BJ (cell line): ENCODE measurements at regions not wholly inside any gene's neighbourhood (a gene's known extent, or its start where the extent isn't known, plus 50 kb on each side); places are given as distances from the start of the nearest gene placed in this dataset.

Source experiments
- CTCF ChIA-PET: fragments of 350-600 bp; formaldehyde crosslinking; extraction: SDS; loops from one replicate; lab custom pipeline; 2021; ENCODE audit warnings: antibody characterized with exemption, inconsistent platforms; lab: Yijun Ruan, JAX
- POLR2A ChIA-PET: fragments of 300-600 bp; sonication (Branson Sonifier 250); formaldehyde crosslinking; extraction: SDS; loops from one replicate; lab custom pipeline; 2021; ENCODE audit warnings: antibody characterized with exemption; lab: Charles Lee
- DNase-seq: peaks from one replicate; pipeline ENCODE4 v3.0.0-alpha.2; 2011; ENCODE audit warnings: low read depth
- H3K27me3 ChIP-seq: 2 replicates; pipeline ENCODE4 v1.6.0; 2011; ENCODE audit warnings: low read length; ENCODE audit not compliant: control insufficient read depth, insufficient read depth
- H3K36me3 ChIP-seq: 2 replicates; pipeline ENCODE4 v1.5.1; 2011; ENCODE audit warnings: low read length; ENCODE audit not compliant: control insufficient read depth, insufficient read depth
- H3K4me3 ChIP-seq: 2 replicates; pipeline ENCODE4 v1.5.1; 2011; ENCODE audit warnings: low read depth, mild to moderate bottlenecking, control low read depth, low read length
- TF ChIP-seq, protein P1 (sequence below): IDR thresholded peaks from 2 replicates; pipeline ENCODE4 v1.5.1; 2011; ENCODE audit warnings: low read depth, mild to moderate bottlenecking, control low read depth, inconsistent platforms, low read length, moderate library complexity; ENCODE audit not compliant: insufficient read depth

DNA sequence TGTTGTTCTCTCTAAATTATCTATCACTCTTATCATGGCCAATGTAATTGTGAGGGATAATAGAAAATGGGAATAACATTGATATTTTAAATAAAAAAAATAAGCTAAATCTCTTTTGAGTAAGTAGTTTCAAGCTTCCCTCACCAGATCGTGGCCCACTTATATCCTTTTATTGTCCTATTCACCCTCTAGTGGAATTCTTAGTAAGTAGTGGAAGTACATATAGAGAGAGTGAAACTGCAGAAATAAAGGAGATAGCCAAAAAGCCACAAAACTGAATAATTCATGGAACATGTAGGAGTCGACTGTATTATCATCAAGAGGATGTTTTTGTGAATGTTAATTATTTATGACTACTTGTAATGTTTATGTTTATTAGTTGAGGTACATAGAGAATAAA is 66.1 kb upstream of the DTNA start:
- Histone ChIP-seq H3K36me3 (no peaks in the 10 kb centered on the region), H3K4me3 (no peak overlapping the region), H3K27me3 (no peaks in the 10 kb centered on the region)
- ChIA-PET POLR2A (no interaction called here), CTCF (interaction anchor here (1.2 to 1.5 kb wide), 2 partner anchors 12 to 17 kb away, joined by 4 to 5 read pairs; no protein-coding TSS in a partner anchor)
- TF ChIP-seq, protein P1, sequence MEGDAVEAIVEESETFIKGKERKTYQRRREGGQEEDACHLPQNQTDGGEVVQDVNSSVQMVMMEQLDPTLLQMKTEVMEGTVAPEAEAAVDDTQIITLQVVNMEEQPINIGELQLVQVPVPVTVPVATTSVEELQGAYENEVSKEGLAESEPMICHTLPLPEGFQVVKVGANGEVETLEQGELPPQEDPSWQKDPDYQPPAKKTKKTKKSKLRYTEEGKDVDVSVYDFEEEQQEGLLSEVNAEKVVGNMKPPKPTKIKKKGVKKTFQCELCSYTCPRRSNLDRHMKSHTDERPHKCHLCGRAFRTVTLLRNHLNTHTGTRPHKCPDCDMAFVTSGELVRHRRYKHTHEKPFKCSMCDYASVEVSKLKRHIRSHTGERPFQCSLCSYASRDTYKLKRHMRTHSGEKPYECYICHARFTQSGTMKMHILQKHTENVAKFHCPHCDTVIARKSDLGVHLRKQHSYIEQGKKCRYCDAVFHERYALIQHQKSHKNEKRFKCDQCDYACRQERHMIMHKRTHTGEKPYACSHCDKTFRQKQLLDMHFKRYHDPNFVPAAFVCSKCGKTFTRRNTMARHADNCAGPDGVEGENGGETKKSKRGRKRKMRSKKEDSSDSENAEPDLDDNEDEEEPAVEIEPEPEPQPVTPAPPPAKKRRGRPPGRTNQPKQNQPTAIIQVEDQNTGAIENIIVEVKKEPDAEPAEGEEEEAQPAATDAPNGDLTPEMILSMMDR, result no peak
- DNase-seq, result no peak

DNA sequence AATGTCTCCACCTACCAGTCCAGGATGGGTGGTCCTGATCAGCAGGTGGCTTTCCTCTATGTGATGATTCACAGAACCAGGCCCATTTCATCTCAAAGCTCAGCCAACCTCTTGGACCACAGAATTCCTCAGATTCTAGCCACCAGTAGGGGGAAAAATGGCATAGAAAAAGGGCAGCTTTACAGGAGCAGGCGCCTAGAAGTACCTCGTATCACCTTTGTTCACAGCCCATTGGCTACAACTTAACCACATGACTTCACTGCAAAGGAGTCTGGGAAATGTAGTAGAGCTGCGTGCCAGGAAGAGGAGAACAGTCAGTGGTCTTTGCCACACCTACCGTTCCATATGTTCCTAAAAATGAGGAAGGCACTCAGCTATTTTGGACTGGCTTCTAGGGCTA is 62.8 kb upstream of the DTNA start:
- ChIA-PET CTCF (interaction anchor here (1.1 to 1.9 kb wide), 2 partner anchors 11 to 14 kb away, joined by 3 to 8 read pairs; no protein-coding TSS in a partner anchor), POLR2A (no interaction called here)
- Histone ChIP-seq H3K27me3 (no peaks in the 10 kb centered on the region), H3K4me3 (no peak overlapping the region), H3K36me3 (no peaks in the 10 kb centered on the region)
- no peak for DNase-seq
- TF ChIP-seq, protein P1, result no peak

DNA sequence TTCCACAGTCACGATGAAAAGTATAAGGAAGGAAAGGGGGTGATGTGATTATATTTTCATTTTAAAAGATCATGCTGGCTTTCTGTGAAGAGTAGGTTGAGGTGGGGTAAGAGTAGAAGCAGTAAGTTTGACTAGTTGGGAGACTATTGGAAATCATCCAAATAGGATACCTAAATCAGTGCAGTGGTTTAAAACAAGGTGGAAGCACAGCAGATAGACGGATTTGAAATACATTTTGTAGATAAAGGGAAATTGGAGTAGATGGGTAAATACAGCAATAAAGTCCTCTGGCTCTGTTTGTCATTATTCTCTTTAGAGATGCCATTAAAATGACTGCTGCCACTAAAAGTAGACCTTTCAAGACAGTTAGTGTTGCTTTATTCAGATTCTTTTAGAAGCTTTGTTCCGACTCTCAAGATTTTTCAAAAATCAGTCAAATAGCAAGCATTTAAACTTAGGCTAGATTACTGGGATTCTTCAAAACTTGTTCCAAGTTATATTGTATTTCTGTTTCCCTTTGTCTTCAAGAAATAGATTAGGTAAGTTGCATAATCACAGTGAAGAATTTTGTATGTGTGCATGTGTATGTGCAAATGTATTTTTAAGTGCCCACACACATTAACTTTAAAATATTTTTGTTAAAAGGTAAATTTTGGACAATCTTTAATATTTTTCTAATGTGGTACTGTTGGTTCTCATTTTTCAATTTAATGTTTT is 61.7 kb upstream of the DTNA start:
- POLR2A ChIA-PET, result no interaction called here
- no peak for DNase-seq
- TF ChIP-seq, protein P1, result no peak

DNA sequence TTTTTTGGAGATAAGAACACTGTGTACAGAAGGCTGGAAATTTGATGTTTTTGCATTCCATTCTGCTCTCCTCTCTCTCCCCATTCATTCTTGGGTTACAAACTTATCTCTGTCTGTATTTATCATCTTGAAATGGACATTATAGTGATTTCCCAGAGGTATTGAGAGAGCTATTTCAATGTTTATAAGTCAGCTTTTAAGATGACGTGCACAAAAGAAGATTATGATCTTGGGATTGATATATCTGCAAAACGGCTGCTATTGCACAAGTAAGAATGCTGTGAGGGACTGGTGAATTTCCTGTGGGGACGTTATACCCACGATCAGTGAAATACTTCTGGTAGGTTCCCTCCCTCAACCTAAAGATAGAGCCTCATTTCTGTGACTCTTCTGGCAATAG is 61.0 kb upstream of the DTNA start:
- H3K36me3 ChIP-seq, result no peaks in the 10 kb centered on the region
- TF ChIP-seq, protein P1, result no peak
- H3K4me3 ChIP-seq, result no peak overlapping the region
- no peak for DNase-seq
- ChIA-PET CTCF (interaction anchor here (1.9 to 4.6 kb wide), 2 partner anchors 13 kb away, joined by 8 to 32 read pairs; no protein-coding TSS in a partner anchor), POLR2A (no interaction called here)
- H3K27me3 ChIP-seq, result no peaks in the 10 kb centered on the region

More for the DNA sequence above, 61.7 kb upstream of the DTNA start:
- Histone ChIP-seq H3K36me3 (no peaks in the 10 kb centered on the region), H3K27me3 (no peaks in the 10 kb centered on the region), H3K4me3 (no peak overlapping the region)
- CTCF ChIA-PET, result interaction anchor here (1.9 kb wide), 1 partner anchor 13 kb away, joined by 8 read pairs; no protein-coding TSS in a partner anchor

DNA sequence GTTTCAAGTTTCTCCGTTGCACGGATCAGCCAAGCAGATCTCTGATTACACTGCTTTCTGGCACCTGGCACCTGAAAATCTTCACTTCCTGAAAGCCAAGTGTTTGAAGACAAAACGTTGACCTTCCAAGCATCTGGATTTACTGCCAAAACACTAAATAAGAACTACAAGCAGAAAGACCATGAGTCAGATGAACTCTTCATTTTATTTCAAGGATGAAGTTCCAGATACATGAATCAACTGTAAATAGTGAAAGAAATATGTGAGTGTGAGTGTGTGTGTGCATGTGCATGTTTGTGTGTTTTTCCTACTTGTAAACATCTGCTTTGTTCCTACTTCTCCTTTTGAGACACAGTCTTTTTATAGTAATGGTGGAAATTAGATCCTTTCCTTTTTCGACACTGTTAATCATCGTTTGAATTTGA is 60.0 kb upstream of the DTNA start:
- DNase-seq, result peak; percentile 65
- no peaks in the 10 kb centered on the region for H3K27me3 ChIP-seq
- H3K4me3 ChIP-seq, result no peak overlapping the region
- TF ChIP-seq, protein P1, result no peak
- ChIA-PET CTCF (interaction anchor here (0.7 to 4.6 kb wide), 2 partner anchors 10 to 12 kb away, joined by 3 to 32 read pairs; no protein-coding TSS in a partner anchor), POLR2A (no interaction called here)
- no peaks in the 10 kb centered on the region for H3K36me3 ChIP-seq
